HG03520 (cell line): ENCODE measurements at regions not wholly inside any gene's neighbourhood (a gene's known extent, or its start where the extent isn't known, plus 50 kb on each side); places are given as distances from the start of the nearest gene placed in this dataset.
"Not testable (repeated sequence)": the region's sequence is repeated elsewhere in the genome, so short reads cannot be mapped to it uniquely, and the experiment has no call there.

Experiments used
- ATAC-seq: cut with Tn5 transposase; IDR thresholded peaks from one replicate; pipeline ENCODE4 v1.9.1; 2021; ENCODE audit warnings: mild to moderate bottlenecking, moderate library complexity; ENCODE audit not compliant: unreplicated experiment

GRCh38 chr16:31734265-31734664 lies 139.3 kb upstream of the ZNF267 start:
- no peak for ATAC-seq

DNA sequence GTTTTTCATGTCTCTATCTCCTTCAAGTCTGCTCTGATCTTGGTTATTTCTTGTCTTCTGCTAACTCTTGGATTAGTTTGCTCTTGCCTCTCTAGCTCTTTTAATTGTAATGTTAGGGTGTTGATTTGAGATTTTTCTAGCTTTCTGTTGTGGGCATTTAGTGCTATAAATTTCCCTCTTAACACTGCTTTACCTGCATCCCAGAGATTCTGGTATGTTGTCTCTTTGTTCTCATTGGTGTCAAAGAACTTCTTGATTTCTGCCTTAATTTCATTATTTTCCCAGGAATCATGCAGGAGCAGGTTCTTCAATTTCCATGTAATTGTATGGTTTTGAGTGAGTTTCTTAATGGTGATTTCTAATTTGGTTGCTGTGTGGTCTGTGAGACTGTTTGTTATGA lies 128.5 kb upstream of the ZNF267 start:
- not testable (repeated sequence) for ATAC-seq

DNA sequence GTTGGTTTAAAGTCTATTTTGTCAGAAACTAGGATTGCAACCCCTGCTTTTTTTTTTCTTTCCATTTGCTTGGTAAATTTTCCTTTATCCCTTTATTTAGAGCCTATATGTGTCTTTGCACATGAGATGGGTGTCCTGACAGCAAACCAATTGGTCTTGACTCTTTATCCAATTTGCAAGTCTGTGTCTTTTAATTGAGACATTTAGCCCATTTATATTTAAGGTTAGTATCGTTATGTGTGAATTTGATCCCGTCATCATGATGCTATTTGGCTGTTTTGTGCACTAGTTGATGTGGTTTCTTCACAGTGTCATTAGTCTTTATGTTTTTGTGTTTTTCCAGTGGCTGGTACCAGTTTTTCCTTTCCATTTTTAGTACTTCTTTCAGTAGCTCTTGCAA lies 127.7 kb upstream of the ZNF267 start:
- ATAC-seq: no peak

DNA sequence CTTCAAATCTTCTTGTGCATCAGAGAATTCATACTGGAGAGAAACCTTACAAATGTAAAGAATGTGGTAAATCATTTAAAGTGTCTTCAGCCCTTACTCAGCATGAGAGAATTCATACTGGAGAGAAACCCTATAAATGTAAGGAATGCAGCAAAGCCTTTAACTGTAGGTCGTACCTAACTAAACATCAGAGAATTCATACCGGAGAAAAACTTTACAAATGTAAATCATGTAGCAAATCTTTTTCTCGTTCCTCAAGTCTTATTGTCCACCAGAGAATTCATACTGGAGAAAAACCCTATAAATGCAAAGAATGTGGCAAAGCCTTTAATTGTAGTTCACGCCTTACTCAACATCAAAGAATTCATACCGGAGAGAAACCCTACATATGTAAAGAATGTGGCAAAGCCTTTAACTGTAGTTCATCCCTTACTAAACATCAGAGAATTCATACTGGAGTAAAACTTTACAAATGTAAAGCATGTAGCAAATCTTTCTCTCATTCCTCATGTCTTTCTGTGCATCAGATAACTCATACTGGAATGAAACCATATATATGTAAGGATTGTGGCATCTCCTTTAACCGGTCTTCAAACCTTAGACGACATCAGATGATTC lies 118.5 kb upstream of the ZNF267 start:
- ATAC-seq: no peak

DNA sequence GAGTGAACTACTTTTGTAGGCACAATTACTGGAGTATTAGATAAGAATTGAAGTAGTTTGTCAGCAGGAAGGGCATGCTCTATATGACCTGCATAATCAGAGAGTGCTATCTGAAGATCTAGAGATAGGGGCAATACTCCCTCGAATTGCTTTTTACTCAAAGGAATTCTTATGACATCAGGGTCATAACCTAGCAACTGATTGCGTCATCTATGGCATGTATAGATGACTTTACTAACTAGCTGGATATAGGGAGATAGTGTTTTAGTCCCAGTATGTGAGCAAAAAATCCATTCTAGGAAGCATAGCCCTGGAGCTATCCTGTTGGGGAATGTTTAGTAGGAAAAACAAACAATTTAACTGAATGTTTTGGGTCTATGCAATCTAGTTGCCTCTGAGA lies 109.5 kb upstream of the ZNF267 start:
- no peak for ATAC-seq

GRCh38 chr16:31767267-31767666 lies 106.3 kb upstream of the ZNF267 start:
- ATAC-seq: no peak

DNA sequence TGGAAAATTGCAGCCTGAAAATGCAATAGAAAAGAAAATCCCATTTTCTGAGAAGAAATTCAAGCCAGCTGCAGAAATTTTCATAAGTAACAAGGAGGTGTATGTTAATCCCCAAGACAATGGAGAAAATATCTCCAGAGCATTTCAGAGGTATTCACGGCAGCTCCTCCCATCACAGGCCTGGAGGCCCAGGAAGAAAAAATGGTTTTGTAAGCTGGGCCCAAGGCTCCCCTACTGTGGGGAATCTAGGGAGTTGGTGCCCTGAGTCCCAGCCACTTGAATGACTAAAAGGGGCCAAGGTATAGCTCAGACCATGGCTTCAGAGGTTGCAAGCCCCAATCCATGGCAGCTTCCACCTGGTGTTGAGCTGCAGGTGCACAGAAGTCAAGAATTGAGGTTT lies 93.3 kb upstream of the ZNF267 start:
- no peak for ATAC-seq

DNA sequence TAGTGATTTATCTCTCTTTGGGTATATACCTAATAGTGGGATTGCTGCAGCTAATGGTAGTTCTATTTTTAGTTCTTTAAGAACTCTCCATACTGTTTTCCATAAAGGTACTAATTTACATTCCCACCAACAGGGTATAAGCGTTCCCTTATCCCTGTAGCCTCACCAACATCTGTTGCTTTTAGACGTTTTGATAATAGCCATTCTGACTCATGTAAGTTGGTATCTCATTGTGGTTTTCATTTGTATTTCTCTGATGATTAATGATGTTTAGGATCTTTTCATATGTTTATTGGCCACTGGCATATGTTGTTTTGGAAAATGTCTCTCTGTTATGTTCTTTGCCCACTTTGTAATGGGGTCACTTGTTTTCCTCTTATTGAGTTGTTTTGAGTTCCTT lies 88.5 kb upstream of the ZNF267 start:
- ATAC-seq: no peak

DNA sequence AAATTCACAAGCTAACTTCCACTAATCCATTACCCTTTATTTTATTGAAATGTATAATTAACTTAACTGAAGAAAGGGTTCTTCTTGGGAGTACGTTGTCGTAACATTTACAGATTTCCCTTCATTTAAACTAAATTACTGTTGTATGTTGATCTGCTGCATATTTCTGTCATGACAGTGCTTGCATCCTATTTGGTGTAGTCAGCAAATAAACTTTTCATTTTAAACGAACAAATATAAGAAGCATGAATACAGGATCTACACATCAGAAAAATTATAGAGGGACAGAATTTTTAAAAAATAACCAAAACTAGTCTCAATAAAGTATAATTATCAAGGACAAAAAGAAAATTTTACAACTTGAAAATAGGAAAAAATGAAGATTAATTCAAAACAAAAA lies 66.5 kb upstream of the ZNF267 start:
- ATAC-seq: no peak

GRCh38 chr16:31810863-31811262 lies 62.7 kb upstream of the ZNF267 start:
- ATAC-seq: no peak

- not testable (repeated sequence) for ATAC-seq
Measured at GRCh38 chr16:31816141-31816540, 57.5 kb upstream of the ZNF267 start.

DNA sequence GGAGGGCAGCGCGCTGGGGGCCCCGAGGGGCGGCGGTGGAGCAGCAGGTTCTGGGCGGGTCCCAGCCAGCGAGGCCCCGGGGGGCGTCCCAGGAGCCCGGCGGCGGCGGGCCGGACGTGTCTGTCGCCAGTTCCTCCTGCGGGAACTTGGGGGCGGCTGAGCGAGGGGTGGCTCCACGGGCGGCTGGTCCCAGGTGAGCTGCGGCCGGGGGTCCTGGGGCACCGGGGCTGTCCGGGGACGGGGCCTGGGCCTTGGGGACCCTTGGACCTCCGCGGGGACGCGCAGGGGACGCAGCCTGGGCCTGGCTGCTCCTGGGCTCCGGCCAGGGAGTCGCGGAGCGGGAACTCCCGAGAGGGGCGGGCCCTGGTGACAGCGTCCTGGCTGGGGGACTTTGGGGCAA lies 54.2 kb upstream of the ZNF267 start:
- no peak for ATAC-seq

DNA sequence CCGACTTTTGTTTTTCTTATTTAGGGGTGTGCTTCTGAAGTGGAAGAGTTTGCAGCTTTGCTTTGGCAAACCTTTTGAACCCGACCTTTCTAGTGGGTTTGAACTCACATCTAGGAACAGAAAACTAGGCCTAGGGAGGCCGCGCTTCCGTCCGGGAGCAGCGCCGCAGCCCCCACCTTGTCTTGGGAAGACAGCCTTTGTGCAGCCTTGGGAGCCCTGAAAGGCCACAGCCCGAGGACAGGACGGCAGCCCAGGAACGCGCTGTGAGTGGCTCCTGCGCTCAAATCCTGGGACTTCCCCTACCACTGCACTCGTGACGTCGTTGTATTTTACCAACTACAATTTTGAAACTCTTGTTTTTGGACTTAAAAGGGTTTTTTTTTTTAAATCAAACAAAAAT lies 53.7 kb upstream of the ZNF267 start:
- ATAC-seq: no peak
